GM23338 (cell line): ENCODE measurements at regions not wholly inside any gene's neighbourhood (a gene's known extent, or its start where the extent isn't known, plus 50 kb on each side); places are given as distances from the start of the nearest gene placed in this dataset.

Experiments
- ATAC-seq: fragments of 200-7000 bp; cut with Tn5 transposase; 3 replicates; pipeline ENCODE4 v1.9.1; 2020
- DNase-seq: peaks from one replicate; pipeline ENCODE4 v3.0.0-alpha.2; 2015; ENCODE audit warnings: low spot score
- H2AFZ ChIP-seq: fragments of 200-600 bp; sonication (generic); 2 replicates; pipeline ENCODE4 v1.8.0; 2016; ENCODE audit warnings: antibody characterized with exemption, mild to moderate bottlenecking, moderate library complexity
- H3F3A ChIP-seq: fragments of 200-600 bp; sonication (generic); replicated peaks from 2 replicates; pipeline ENCODE4 v1.8.0; 2017; ENCODE audit warnings: antibody characterized with exemption, mixed run types, low read depth
- H3K27ac ChIP-seq: fragments of 200-600 bp; sonication (generic); 2 replicates; pipeline ENCODE4 v1.6.1; 2016; ENCODE audit warnings: low read depth
- H3K27me3 ChIP-seq: fragments of 200-600 bp; sonication (generic); 2 replicates; pipeline ENCODE4 v1.8.0; 2016; ENCODE audit warnings: mild to moderate bottlenecking, mixed run types, moderate library complexity; ENCODE audit not compliant: insufficient read depth
- H3K36me3 ChIP-seq: fragments of 200-600 bp; sonication (generic); 2 replicates; pipeline ENCODE4 v1.8.0; 2016; ENCODE audit warnings: mild to moderate bottlenecking; ENCODE audit not compliant: insufficient read depth
- H3K4me1 ChIP-seq: fragments of 200-600 bp; sonication (generic); 2 replicates; pipeline ENCODE4 v1.8.0; 2016; ENCODE audit warnings: mild to moderate bottlenecking, moderate library complexity; ENCODE audit not compliant: insufficient read depth
- H3K4me2 ChIP-seq: fragments of 200-600 bp; sonication (generic); 2 replicates; pipeline ENCODE4 v1.7.1; 2017; ENCODE audit warnings: mixed run types
- H3K4me3 ChIP-seq: fragments of 200-600 bp; sonication (generic); 2 replicates; pipeline ENCODE4 v1.6.1; 2016; ENCODE audit warnings: mixed run types
- H3K79me2 ChIP-seq: fragments of 200-600 bp; sonication (generic); replicated peaks from 2 replicates; pipeline ENCODE4 v1.8.0; 2017; ENCODE audit warnings: mild to moderate bottlenecking; ENCODE audit not compliant: insufficient read depth
- H3K9me2 ChIP-seq: fragments of 200-600 bp; sonication (generic); 2 replicates; pipeline ENCODE4 v1.8.0; 2017; ENCODE audit not compliant: insufficient read depth
- H4K20me1 ChIP-seq: fragments of 200-600 bp; sonication (generic); replicated peaks from 2 replicates; pipeline ENCODE4 v1.8.0; 2017; ENCODE audit warnings: mild to moderate bottlenecking; ENCODE audit not compliant: insufficient read depth
- H3K27ac Mint-ChIP-seq: 2 replicates; pipeline ENCODE4 v1.8.0; 2020; ENCODE audit warnings: inconsistent platforms, mild to moderate bottlenecking, moderate library complexity, mixed read lengths
- H3K27me3 Mint-ChIP-seq: 3 replicates; pipeline ENCODE4 v1.8.0; 2022; ENCODE audit warnings: low read depth, mild to moderate bottlenecking, moderate library complexity, mixed read lengths, inconsistent platforms; ENCODE audit not compliant: insufficient read depth, poor library complexity
- H3K36me3 Mint-ChIP-seq: 3 replicates; pipeline ENCODE4 v1.8.0; 2021; ENCODE audit warnings: low read depth, mild to moderate bottlenecking, inconsistent platforms, moderate library complexity, mixed read lengths
- H3K4me1 Mint-ChIP-seq: 3 replicates; pipeline ENCODE4 v1.8.0; 2020; ENCODE audit warnings: mild to moderate bottlenecking, inconsistent platforms, mixed read lengths
- H3K4me3 Mint-ChIP-seq: 3 replicates; pipeline ENCODE4 v1.8.0; 2021; ENCODE audit warnings: moderate library complexity, mild to moderate bottlenecking, inconsistent platforms, mixed read lengths
- H3K9me3 Mint-ChIP-seq: 3 replicates; pipeline ENCODE4 v1.8.0; 2020; ENCODE audit warnings: moderate library complexity, mild to moderate bottlenecking, inconsistent platforms, mixed read lengths
- CREB1 ChIP-seq: fragments of 250-450 bp; sonication (Bioruptor Pico); IDR thresholded peaks from 2 replicates; pipeline ENCODE4 v1.5.0; 2020; ENCODE audit warnings: low read depth, mild to moderate bottlenecking, moderate library complexity
- CTCF ChIP-seq, 2 experiments: fragments of 200-600 bp in 1 of 2; sonication (generic) in 1 of 2; conservative IDR thresholded peaks; 2 replicates each; pipeline versions ENCODE4 v1.5.1 to v1.6.1; 2016 to 2017; ENCODE audit warnings: antibody characterized with exemption in 2 of 2, low read depth in 2 of 2, mild to moderate bottlenecking in 2 of 2, moderate library complexity in 1 of 2
- ETS1 ChIP-seq: IDR thresholded peaks from 2 replicates; pipeline ENCODE4 v1.6.1; 2016; ENCODE audit warnings: antibody characterized with exemption
- EZH2 ChIP-seq: fragments of 200-600 bp; sonication (generic); IDR thresholded peaks from one replicate; pipeline ENCODE4 v1.8.0; 2017; ENCODE audit warnings: antibody characterized with exemption, mild to moderate bottlenecking, low read depth; ENCODE audit not compliant: unreplicated experiment
- EZH2phosphoT487 ChIP-seq: fragments of 200-600 bp; sonication (generic); IDR thresholded peaks from one replicate; pipeline ENCODE4 v1.8.1; 2018; ENCODE audit warnings: antibody characterized with exemption; ENCODE audit not compliant: unreplicated experiment
- POLR2AphosphoS5 ChIP-seq: IDR thresholded peaks from 2 replicates; pipeline ENCODE4 v1.6.1; 2016; ENCODE audit warnings: antibody characterized with exemption, low read depth
- REST ChIP-seq: IDR thresholded peaks from one replicate; pipeline ENCODE4 v1.6.1; 2018; ENCODE audit warnings: antibody characterized with exemption; ENCODE audit not compliant: unreplicated experiment
- STAT1 ChIP-seq: IDR thresholded peaks from one replicate; pipeline ENCODE4 v1.6.1; 2016; ENCODE audit warnings: antibody characterized with exemption; ENCODE audit not compliant: unreplicated experiment
- ZNF331 ChIP-seq: fragments of 250-450 bp; sonication (Bioruptor Pico); IDR thresholded peaks from 2 replicates; pipeline ENCODE4 v1.5.0; 2020; ENCODE audit warnings: low read depth, mild to moderate bottlenecking, moderate library complexity
- ZNF462 ChIP-seq: fragments of 250-450 bp; sonication (Bioruptor Pico); IDR thresholded peaks from 2 replicates; pipeline ENCODE4 v1.5.0; 2020; ENCODE audit warnings: mild to moderate bottlenecking, moderate library complexity

GRCh38 chr5:120759587-120759986 is 295.5 kb downstream of the PRR16 start:
- no peaks in the 10 kb centered on the region for H3K79me2 ChIP-seq
- H4K20me1 ChIP-seq = no peaks in the 10 kb centered on the region
- H3K4me1 ChIP-seq = peaks cover 37% of the 10 kb centered on the region
- Mint-ChIP-seq H3K36me3 (peaks cover 33% of the 10 kb centered on the region), H3K4me3 (no peak overlapping the region), H3K9me3 (peaks cover 28% of the 10 kb centered on the region), H3K4me1 (peaks cover 32% of the 10 kb centered on the region), H3K27me3 (peaks cover 2% of the 10 kb centered on the region), H3K27ac (no peak overlapping the region)
- ATAC-seq (no peak), DNase-seq (no peak)
- H3K9me2 ChIP-seq = no peaks in the 10 kb centered on the region
- TF ChIP-seq EZH2phosphoT487 = no peak
- no peak for TF ChIP-seq CTCF (conservative IDR thresholded peaks at IDR 0.05; ENCODE audit: low read depth in 2 of 2)
- TF ChIP-seq POLR2AphosphoS5 = no peak
- TF ChIP-seq ZNF462 (CRISPR knock-in tag) = no peak
- no peak for TF ChIP-seq ZNF331 (CRISPR knock-in tag)
- no peak for TF ChIP-seq ETS1
- no peak for TF ChIP-seq REST
- TF ChIP-seq CREB1 = no peak
- TF ChIP-seq EZH2 = no peak
- TF ChIP-seq STAT1 = no peak
- no peak overlapping the region for H3K4me2 ChIP-seq
- H3K36me3 ChIP-seq = peaks cover 6% of the 10 kb centered on the region; the same call in 1 of the 2 replicates
- H3K27ac ChIP-seq = no peak overlapping the region
- no peak overlapping the region for H3K4me3 ChIP-seq
- no peaks in the 10 kb centered on the region for H3F3A ChIP-seq
- no peaks in the 10 kb centered on the region for H3K27me3 ChIP-seq
- H2AFZ ChIP-seq = no peak overlapping the region
